GM12875 (cell line): ENCODE measurements at regions not wholly inside any gene's neighbourhood (a gene's known extent, or its start where the extent isn't known, plus 50 kb on each side); places are given as distances from the start of the nearest gene placed in this dataset.

Experiments
- H3K4me3 ChIP-seq: one replicate; pipeline ENCODE4 v1.5.1; 2011; ENCODE audit warnings: low read depth, low read length, control low read depth
- CTCF ChIP-seq: IDR thresholded peaks from 2 replicates; pipeline ENCODE4 v1.5.1; 2011; ENCODE audit warnings: low read depth, mild to moderate bottlenecking, control low read depth, inconsistent platforms, low read length, moderate library complexity, borderline replicate concordance; ENCODE audit not compliant: insufficient read depth

DNA sequence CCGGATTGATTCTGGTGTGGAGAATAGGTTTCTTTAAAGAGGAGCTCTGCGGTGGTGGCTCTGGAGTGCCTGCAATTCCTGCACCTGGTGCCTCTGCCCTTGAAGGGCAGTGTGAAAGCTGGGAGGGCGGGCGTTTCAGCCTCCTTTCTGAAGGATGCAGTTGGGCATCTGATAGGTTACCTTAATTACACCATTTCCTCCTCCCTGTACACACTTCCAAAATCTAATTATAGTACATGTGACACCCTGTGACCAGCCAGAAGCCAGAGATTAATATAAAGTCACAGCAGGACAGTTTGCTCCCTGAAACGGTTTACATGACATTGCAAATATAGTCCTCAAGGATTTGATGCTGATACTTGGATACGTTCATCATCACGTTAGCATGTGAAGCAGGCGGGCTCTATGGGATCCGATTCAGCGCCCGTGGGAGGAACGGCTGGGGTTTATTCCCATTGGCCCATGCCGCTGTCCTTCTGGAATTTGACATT is 548.2 kb downstream of the QKI start:
- no peak overlapping the region for H3K4me3 ChIP-seq
- no peak for TF ChIP-seq CTCF

GRCh38 chr6:163960128-163960527 is 545.6 kb downstream of the QKI start:
- H3K4me3 ChIP-seq, result no peak overlapping the region
- no peak for TF ChIP-seq CTCF

- no peak for TF ChIP-seq CTCF
- no peak overlapping the region for H3K4me3 ChIP-seq
These were observed 544.1 kb downstream of the QKI start for GRCh38 chr6:163958646-163959045.

- peak; percentile 80 for TF ChIP-seq CTCF
- no peak overlapping the region for H3K4me3 ChIP-seq
These were observed 542.3 kb downstream of the QKI start for GRCh38 chr6:163956571-163957407.

DNA sequence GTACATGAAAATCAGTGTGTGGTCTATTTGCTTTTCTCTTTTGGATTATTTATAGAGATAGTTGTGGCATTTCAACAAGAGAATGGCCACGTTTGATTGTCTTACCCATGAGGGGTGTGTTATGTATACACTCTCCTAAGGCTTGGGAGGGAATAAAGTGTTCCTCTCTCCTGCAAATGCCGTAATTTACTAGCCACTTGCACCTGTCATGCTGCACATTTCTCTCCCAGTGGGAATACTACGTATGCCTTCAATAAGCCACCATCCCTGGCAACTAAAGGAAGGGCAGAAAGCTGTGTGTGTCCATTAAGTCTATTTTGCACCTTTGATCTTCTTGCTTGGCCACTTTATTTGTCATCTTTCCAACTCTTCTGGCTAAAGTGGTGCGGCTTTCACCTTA is 541.2 kb downstream of the QKI start:
- TF ChIP-seq CTCF, result no peak
- no peak overlapping the region for H3K4me3 ChIP-seq

DNA sequence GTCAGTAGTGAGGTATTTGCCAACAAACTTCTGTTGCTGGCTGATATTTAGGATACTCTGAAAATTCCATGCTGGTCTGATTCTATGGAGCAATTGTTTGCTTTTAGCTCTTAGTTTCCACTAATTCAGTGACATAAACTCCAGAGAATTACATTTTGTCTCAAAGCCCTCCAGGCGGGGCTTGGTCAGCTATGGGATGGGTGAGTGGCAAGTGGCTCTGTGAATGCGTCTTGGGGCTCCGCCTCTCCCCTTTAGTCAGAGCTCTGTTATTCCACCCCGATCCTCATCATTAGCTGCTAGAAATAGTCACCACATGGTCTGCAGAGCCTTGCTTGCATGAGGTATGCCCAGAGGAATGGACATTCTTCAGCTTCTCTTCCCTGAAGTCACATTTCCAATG is 540.6 kb downstream of the QKI start:
- no peak for TF ChIP-seq CTCF
- no peak overlapping the region for H3K4me3 ChIP-seq
